ENCODE measurements at regions not wholly inside any gene's neighbourhood (a gene's known extent, or its start where the extent isn't known, plus 50 kb on each side); places are given as distances from the start of the nearest gene placed in this dataset.

- H3K9me3 ChIP-seq (ENCODE audit: low read depth, low read length), result peaks cover 2% of the 10 kb centered on the region
- H3K79me2 ChIP-seq (ENCODE audit: insufficient read depth, low read length), result no peaks in the 10 kb centered on the region
- no peak overlapping the region for H2AFZ ChIP-seq (ENCODE audit: low read length)
- H3K36me3 ChIP-seq (ENCODE audit: insufficient read depth, low read length), result no peaks in the 10 kb centered on the region
- DNase-seq (ENCODE audit: insufficient read length, low spot score, missing footprints), result no peak
- H3K4me1 ChIP-seq (ENCODE audit: insufficient read depth, low read length), result no peaks in the 10 kb centered on the region
- H3K27me3 ChIP-seq (ENCODE audit: insufficient read depth, low read length), result no peaks in the 10 kb centered on the region
- H3K4me2 ChIP-seq (ENCODE audit: insufficient read depth, low read length), result no peak overlapping the region
- no peak overlapping the region for H3K4me3 ChIP-seq (ENCODE audit: insufficient read depth, low read length)
- TF ChIP-seq CTCF (IDR thresholded peaks at IDR 0.05; ENCODE audit: extremely low read depth, low read depth, low read length), result no peak
- H4K20me1 ChIP-seq (ENCODE audit: insufficient read depth, low read length), result no peaks in the 10 kb centered on the region
- no peak overlapping the region for H3K27ac ChIP-seq (ENCODE audit: low read depth, low read length)
These were observed 153.4 kb upstream of the B3GAT1 start for GRCh38 chr11:134565343-134565891.

GRCh38 chr11:134564472-134565200, 152.6 kb upstream of the B3GAT1 start:
- no peak for TF ChIP-seq CTCF (IDR thresholded peaks at IDR 0.05; ENCODE audit: extremely low read depth, low read depth, low read length)
- Histone ChIP-seq H3K4me2 (ENCODE audit: insufficient read depth, low read length) (no peak overlapping the region), H3K4me3 (ENCODE audit: insufficient read depth, low read length) (no peak overlapping the region), H4K20me1 (ENCODE audit: insufficient read depth, low read length) (no peaks in the 10 kb centered on the region), H3K27me3 (ENCODE audit: insufficient read depth, low read length) (no peaks in the 10 kb centered on the region), H3K27ac (ENCODE audit: low read depth, low read length) (no peak overlapping the region), H3K36me3 (ENCODE audit: insufficient read depth, low read length) (no peaks in the 10 kb centered on the region), H2AFZ (ENCODE audit: low read length) (no peak overlapping the region), H3K4me1 (ENCODE audit: insufficient read depth, low read length) (no peaks in the 10 kb centered on the region), H3K9me3 (ENCODE audit: low read depth, low read length) (peaks cover 2% of the 10 kb centered on the region), H3K79me2 (ENCODE audit: insufficient read depth, low read length) (no peaks in the 10 kb centered on the region)
- no peak for DNase-seq (ENCODE audit: insufficient read length, low spot score, missing footprints)

GRCh38 chr11:134562941-134563471, 151.0 kb upstream of the B3GAT1 start:
- Histone ChIP-seq H3K79me2 (ENCODE audit: insufficient read depth, low read length) (no peaks in the 10 kb centered on the region), H4K20me1 (ENCODE audit: insufficient read depth, low read length) (no peaks in the 10 kb centered on the region), H3K4me3 (ENCODE audit: insufficient read depth, low read length) (no peak overlapping the region), H3K27me3 (ENCODE audit: insufficient read depth, low read length) (no peaks in the 10 kb centered on the region), H3K36me3 (ENCODE audit: insufficient read depth, low read length) (no peaks in the 10 kb centered on the region), H3K4me1 (ENCODE audit: insufficient read depth, low read length) (no peaks in the 10 kb centered on the region), H3K27ac (ENCODE audit: low read depth, low read length) (no peak overlapping the region), H2AFZ (ENCODE audit: low read length) (no peak overlapping the region), H3K4me2 (ENCODE audit: insufficient read depth, low read length) (no peak overlapping the region), H3K9me3 (ENCODE audit: low read depth, low read length) (peaks cover 2% of the 10 kb centered on the region)
- no peak for DNase-seq (ENCODE audit: insufficient read length, low spot score, missing footprints)
- no peak for TF ChIP-seq CTCF (IDR thresholded peaks at IDR 0.05; ENCODE audit: extremely low read depth, low read depth, low read length)

- Histone ChIP-seq H3K4me3 (ENCODE audit: insufficient read depth, low read length) (no peak overlapping the region), H3K9me3 (ENCODE audit: low read depth, low read length) (peaks cover 2% of the 10 kb centered on the region), H2AFZ (ENCODE audit: low read length) (no peak overlapping the region), H3K27me3 (ENCODE audit: insufficient read depth, low read length) (no peaks in the 10 kb centered on the region), H3K36me3 (ENCODE audit: insufficient read depth, low read length) (no peaks in the 10 kb centered on the region), H4K20me1 (ENCODE audit: insufficient read depth, low read length) (no peaks in the 10 kb centered on the region), H3K27ac (ENCODE audit: low read depth, low read length) (no peak overlapping the region), H3K4me1 (ENCODE audit: insufficient read depth, low read length) (no peaks in the 10 kb centered on the region), H3K79me2 (ENCODE audit: insufficient read depth, low read length) (no peaks in the 10 kb centered on the region), H3K4me2 (ENCODE audit: insufficient read depth, low read length) (no peak overlapping the region)
- no peak for DNase-seq (ENCODE audit: insufficient read length, low spot score, missing footprints)
- TF ChIP-seq CTCF (IDR thresholded peaks at IDR 0.05; ENCODE audit: extremely low read depth, low read depth, low read length), result no peak
These were observed 150.2 kb upstream of the B3GAT1 start for GRCh38 chr11:134562196-134562595.

Data from osteoblast (primary cell).